K562 (cell line): ENCODE measurements at regions not wholly inside any gene's neighbourhood (a gene's known extent, or its start where the extent isn't known, plus 50 kb on each side); places are given as distances from the start of the nearest gene placed in this dataset.

Source experiments
- CLOCK ChIP-seq: fragments of 250-450 bp; sonication (Bioruptor Pico); IDR thresholded peaks from 2 replicates; pipeline ENCODE4 v1.4.0; 2020; ENCODE audit warnings: mild to moderate bottlenecking, moderate library complexity, borderline replicate concordance
- ETV1 ChIP-seq: fragments of 450-650 bp; conservative IDR thresholded peaks from 2 replicates; pipeline ENCODE4 v1.6.1; 2016; ENCODE audit warnings: missing genetic modification characterization, control low read depth, low read depth, missing compliant biosample characterization
- MAFK ChIP-seq: IDR thresholded peaks from 2 replicates; pipeline ENCODE4 v1.6.1; 2011; ENCODE audit warnings: low read length, improper control_type of control experiment
- MTA1 ChIP-seq: fragments of 450-650 bp; IDR thresholded peaks from 2 replicates; pipeline ENCODE4 v1.6.1; 2017; ENCODE audit warnings: borderline replicate concordance
- RREB1 ChIP-seq: fragments of 250-450 bp; sonication (Bioruptor Pico); IDR thresholded peaks from 2 replicates; pipeline ENCODE4 v1.4.0; 2020
- ZNF232 ChIP-seq: sonication (generic); formaldehyde crosslinking; IDR thresholded peaks from 2 replicates; pipeline ENCODE4 v1.8.0; 2022; ENCODE audit warnings: mild to moderate bottlenecking, missing genetic modification reagents
- ZNF316 ChIP-seq: fragments of 450-650 bp; IDR thresholded peaks from 2 replicates; pipeline ENCODE4 v1.6.1; 2016
- ZNF764 ChIP-seq: fragments of 250-450 bp; sonication (Bioruptor Pico); IDR thresholded peaks from 2 replicates; pipeline ENCODE4 v1.4.0; 2020; ENCODE audit warnings: low read depth, mild to moderate bottlenecking, moderate library complexity
- TF ChIP-seq, protein P1 (sequence below): fragments of 250-450 bp; sonication (Bioruptor Pico); IDR thresholded peaks from 2 replicates; pipeline ENCODE4 v1.4.0; 2020; ENCODE audit warnings: mild to moderate bottlenecking, moderate library complexity
- TF ChIP-seq, protein P2 (sequence below): fragments of 250-450 bp; sonication (Bioruptor Pico); IDR thresholded peaks from 2 replicates; pipeline ENCODE4 v1.8.0; 2022; ENCODE audit warnings: moderate library complexity, mild to moderate bottlenecking, inconsistent platforms

GRCh38 chr4:63729519-63729918 is 679.7 kb downstream of the TECRL start (continued):
- no peak for TF ChIP-seq CLOCK (CRISPR knock-in tag)
- TF ChIP-seq ZNF316 = peak; percentile 66; the same call in 1 of the 2 replicates
- peak; percentile 40; the same call in 1 of the 2 replicates for TF ChIP-seq MAFK
- TF ChIP-seq, protein P1, sequence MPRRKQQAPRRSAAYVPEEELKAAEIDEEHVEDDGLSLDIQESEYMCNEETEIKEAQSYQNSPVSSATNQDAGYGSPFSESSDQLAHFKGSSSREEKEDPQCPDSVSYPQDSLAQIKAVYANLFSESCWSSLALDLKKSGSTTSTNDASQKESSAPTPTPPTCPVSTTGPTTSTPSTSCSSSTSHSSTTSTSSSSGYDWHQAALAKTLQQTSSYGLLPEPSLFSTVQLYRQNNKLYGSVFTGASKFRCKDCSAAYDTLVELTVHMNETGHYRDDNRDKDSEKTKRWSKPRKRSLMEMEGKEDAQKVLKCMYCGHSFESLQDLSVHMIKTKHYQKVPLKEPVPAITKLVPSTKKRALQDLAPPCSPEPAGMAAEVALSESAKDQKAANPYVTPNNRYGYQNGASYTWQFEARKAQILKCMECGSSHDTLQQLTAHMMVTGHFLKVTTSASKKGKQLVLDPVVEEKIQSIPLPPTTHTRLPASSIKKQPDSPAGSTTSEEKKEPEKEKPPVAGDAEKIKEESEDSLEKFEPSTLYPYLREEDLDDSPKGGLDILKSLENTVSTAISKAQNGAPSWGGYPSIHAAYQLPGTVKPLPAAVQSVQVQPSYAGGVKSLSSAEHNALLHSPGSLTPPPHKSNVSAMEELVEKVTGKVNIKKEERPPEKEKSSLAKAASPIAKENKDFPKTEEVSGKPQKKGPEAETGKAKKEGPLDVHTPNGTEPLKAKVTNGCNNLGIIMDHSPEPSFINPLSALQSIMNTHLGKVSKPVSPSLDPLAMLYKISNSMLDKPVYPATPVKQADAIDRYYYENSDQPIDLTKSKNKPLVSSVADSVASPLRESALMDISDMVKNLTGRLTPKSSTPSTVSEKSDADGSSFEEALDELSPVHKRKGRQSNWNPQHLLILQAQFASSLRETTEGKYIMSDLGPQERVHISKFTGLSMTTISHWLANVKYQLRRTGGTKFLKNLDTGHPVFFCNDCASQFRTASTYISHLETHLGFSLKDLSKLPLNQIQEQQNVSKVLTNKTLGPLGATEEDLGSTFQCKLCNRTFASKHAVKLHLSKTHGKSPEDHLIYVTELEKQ (CRISPR knock-in tag) = no peak
- no peak for TF ChIP-seq RREB1
- TF ChIP-seq, protein P2, sequence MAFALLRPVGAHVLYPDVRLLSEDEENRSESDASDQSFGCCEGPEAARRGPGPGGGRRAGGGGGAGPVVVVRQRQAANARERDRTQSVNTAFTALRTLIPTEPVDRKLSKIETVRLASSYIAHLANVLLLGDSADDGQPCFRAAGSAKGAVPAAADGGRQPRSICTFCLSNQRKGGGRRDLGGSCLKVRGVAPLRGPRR = no peak
- no peak for TF ChIP-seq MTA1
- TF ChIP-seq ZNF232 = no peak
- TF ChIP-seq ZNF764 (CRISPR knock-in tag) = no peak
- no peak for TF ChIP-seq ETV1 (tag)
